ENCODE measurements at regions not wholly inside any gene's neighbourhood (a gene's known extent, or its start where the extent isn't known, plus 50 kb on each side); places are given as distances from the start of the nearest gene placed in this dataset.
"Not testable (repeated sequence)": the region's sequence is repeated elsewhere in the genome, so short reads cannot be mapped to it uniquely, and the experiment has no call there.

GRCh38 chr1:244294599-244295224, 157.0 kb downstream of the ADSS2 start:
- TF ChIP-seq, protein P1, sequence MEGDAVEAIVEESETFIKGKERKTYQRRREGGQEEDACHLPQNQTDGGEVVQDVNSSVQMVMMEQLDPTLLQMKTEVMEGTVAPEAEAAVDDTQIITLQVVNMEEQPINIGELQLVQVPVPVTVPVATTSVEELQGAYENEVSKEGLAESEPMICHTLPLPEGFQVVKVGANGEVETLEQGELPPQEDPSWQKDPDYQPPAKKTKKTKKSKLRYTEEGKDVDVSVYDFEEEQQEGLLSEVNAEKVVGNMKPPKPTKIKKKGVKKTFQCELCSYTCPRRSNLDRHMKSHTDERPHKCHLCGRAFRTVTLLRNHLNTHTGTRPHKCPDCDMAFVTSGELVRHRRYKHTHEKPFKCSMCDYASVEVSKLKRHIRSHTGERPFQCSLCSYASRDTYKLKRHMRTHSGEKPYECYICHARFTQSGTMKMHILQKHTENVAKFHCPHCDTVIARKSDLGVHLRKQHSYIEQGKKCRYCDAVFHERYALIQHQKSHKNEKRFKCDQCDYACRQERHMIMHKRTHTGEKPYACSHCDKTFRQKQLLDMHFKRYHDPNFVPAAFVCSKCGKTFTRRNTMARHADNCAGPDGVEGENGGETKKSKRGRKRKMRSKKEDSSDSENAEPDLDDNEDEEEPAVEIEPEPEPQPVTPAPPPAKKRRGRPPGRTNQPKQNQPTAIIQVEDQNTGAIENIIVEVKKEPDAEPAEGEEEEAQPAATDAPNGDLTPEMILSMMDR (IDR thresholded peaks at IDR 0.05; ENCODE audit: control insufficient read depth, extremely low read depth, insufficient read depth), result no peak
- no peak for DNase-seq (ENCODE audit: low read depth)
- no peak overlapping the region for H3K4me3 ChIP-seq (ENCODE audit: low read depth, low read length)

- TF ChIP-seq, protein P1 (IDR thresholded peaks at IDR 0.05; ENCODE audit: control insufficient read depth, extremely low read depth, insufficient read depth), result no peak
- H3K4me3 ChIP-seq (ENCODE audit: low read depth, low read length), result no peak overlapping the region
- DNase-seq (ENCODE audit: low read depth), result no peak
Observed at GRCh38 chr1:244296003-244296402, 155.7 kb downstream of the ADSS2 start.

DNA sequence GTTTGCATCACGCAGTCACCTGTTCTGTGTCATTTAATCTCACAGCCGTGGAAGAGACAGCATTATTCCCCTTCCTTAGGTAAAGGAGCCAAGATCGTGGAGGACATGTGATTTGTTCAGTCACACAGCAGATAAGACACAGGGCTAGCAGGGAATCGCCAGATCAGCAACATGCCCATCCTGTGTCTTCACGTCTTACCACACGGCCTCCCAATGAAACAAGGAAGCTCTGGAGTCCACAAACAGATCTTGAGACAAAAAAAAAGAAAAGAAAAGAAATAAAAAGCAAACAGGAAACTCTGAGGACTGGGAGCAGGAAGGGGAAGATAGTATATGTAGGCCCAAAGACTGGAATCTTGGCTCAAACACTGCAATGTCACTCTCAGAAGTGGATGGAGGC, 155.3 kb downstream of the ADSS2 start:
- DNase-seq (ENCODE audit: low read depth), result no peak
- TF ChIP-seq, protein P1 (IDR thresholded peaks at IDR 0.05; ENCODE audit: control insufficient read depth, extremely low read depth, insufficient read depth), result no peak
- H3K4me3 ChIP-seq (ENCODE audit: low read depth, low read length), result no peak overlapping the region

- no peak overlapping the region for H3K4me3 ChIP-seq (ENCODE audit: low read depth, low read length)
- TF ChIP-seq, protein P1 (IDR thresholded peaks at IDR 0.05; ENCODE audit: control insufficient read depth, extremely low read depth, insufficient read depth), result no peak
- no peak for DNase-seq (ENCODE audit: low read depth)
Observed at GRCh38 chr1:244297087-244297486, 154.6 kb downstream of the ADSS2 start.

DNA sequence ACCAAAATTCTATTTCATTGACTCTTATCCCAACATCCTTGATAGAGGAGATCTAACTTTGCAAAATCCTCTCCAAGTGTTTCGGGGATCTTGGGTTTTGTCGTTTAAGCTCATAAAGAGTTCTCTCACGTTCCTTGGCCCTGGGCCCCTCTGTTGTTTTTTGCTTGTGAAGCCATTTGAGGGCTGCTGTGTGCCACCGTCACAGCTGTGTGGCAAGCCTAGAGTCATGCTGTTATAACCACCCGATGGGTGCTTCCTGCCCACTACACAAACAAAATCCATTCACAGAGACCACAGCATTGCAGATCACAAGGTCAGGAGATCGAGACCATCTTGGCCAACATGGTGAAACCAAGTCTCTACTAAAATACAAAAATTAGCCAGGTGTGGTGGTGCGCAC, 154.1 kb downstream of the ADSS2 start:
- TF ChIP-seq, protein P1 (IDR thresholded peaks at IDR 0.05; ENCODE audit: control insufficient read depth, extremely low read depth, insufficient read depth), result no peak
- DNase-seq (ENCODE audit: low read depth), result no peak
- no peak overlapping the region for H3K4me3 ChIP-seq (ENCODE audit: low read depth, low read length)

DNA sequence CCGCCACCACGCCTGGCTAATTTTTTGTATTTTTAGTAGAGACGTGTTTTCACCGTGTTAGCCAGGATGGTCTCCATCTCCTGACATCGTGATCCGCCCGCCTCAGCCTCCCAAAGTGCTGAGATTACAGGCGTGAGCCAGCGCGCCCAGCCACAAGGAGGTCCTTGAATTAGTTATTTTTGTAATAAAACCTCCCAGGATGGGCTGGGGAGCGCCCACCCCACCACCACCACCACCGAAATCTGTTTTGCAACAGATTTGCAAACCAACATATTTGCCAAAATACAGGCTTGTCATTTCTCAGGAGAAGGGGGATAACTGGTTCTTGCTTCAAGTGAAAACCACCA, 151.7 kb downstream of the ADSS2 start:
- DNase-seq (ENCODE audit: low read depth); H3K4me3 ChIP-seq (ENCODE audit: low read depth, low read length): not testable (repeated sequence)

GRCh38 chr1:244301595-244302130, 150.0 kb downstream of the ADSS2 start:
- no peak overlapping the region for H3K4me3 ChIP-seq (ENCODE audit: low read depth, low read length)
- no peak for DNase-seq (ENCODE audit: low read depth)
- TF ChIP-seq, protein P1 (IDR thresholded peaks at IDR 0.05; ENCODE audit: control insufficient read depth, extremely low read depth, insufficient read depth), result no peak
